ENCODE measurements at regions not wholly inside any gene's neighbourhood (a gene's known extent, or its start where the extent isn't known, plus 50 kb on each side); places are given as distances from the start of the nearest gene placed in this dataset.

- no peak for DNase-seq (ENCODE audit: low read depth in 2 of 2)
These were observed 59.5 kb downstream of the FZD1 start for GRCh38 chr7:91323626-91324158.

GRCh38 chr7:91324663-91325062 lies 60.4 kb downstream of the FZD1 start:
- no peak for DNase-seq (ENCODE audit: low read depth in 2 of 2)

GRCh38 chr7:91325726-91326125 lies 61.5 kb downstream of the FZD1 start:
- no peak for DNase-seq (ENCODE audit: low read depth in 2 of 2)

- DNase-seq (ENCODE audit: low read depth in 2 of 2): peak; percentile 62 to 76
These were observed 62.4 kb downstream of the FZD1 start for GRCh38 chr7:91326516-91327199.

GRCh38 chr7:91327346-91327745 lies 63.1 kb downstream of the FZD1 start:
- no peak for DNase-seq (ENCODE audit: low read depth in 2 of 2)

GRCh38 chr7:91329571-91329970 lies 65.3 kb downstream of the FZD1 start:
- DNase-seq (ENCODE audit: low read depth in 2 of 2): no peak

GRCh38 chr7:91330191-91330808 lies 66.1 kb downstream of the FZD1 start:
- no peak for DNase-seq (ENCODE audit: low read depth in 2 of 2)

- no peak for DNase-seq (ENCODE audit: low read depth in 2 of 2)
These were observed 66.6 kb downstream of the FZD1 start for GRCh38 chr7:91330866-91331265.

- no peak for DNase-seq (ENCODE audit: low read depth in 2 of 2)
These were observed 71.9 kb downstream of the FZD1 start for GRCh38 chr7:91336106-91336505.

- DNase-seq (ENCODE audit: low read depth in 2 of 2): no peak
These were observed 74.2 kb downstream of the FZD1 start for GRCh38 chr7:91338226-91339020.

GRCh38 chr7:91342346-91342745 lies 78.1 kb downstream of the FZD1 start:
- no peak for DNase-seq (ENCODE audit: low read depth in 2 of 2)

- no peak for DNase-seq (ENCODE audit: low read depth in 2 of 2)
These were observed 79.3 kb downstream of the FZD1 start for GRCh38 chr7:91343420-91343960.

GRCh38 chr7:91343996-91344629 lies 79.9 kb downstream of the FZD1 start:
- no peak for DNase-seq (ENCODE audit: low read depth in 2 of 2)

- no peak for DNase-seq (ENCODE audit: low read depth in 2 of 2)
These were observed 80.7 kb downstream of the FZD1 start for GRCh38 chr7:91344911-91345310.

- no peak for DNase-seq (ENCODE audit: low read depth in 2 of 2)
These were observed 81.2 kb downstream of the FZD1 start for GRCh38 chr7:91345449-91345848.

- DNase-seq (ENCODE audit: low read depth in 2 of 2): no peak
These were observed 82.2 kb downstream of the FZD1 start for GRCh38 chr7:91346426-91346825.

- DNase-seq (ENCODE audit: low read depth in 2 of 2): peak in 1 of 2 donors; percentile 87
These were observed 83.1 kb downstream of the FZD1 start for GRCh38 chr7:91347290-91347689.

- DNase-seq (ENCODE audit: low read depth in 2 of 2): peak in 1 of 2 donors; percentile 68
These were observed 84.5 kb downstream of the FZD1 start for GRCh38 chr7:91348711-91349110.

- peak in 1 of 2 donors; percentile 77 for DNase-seq (ENCODE audit: low read depth in 2 of 2)
These were observed 87.1 kb downstream of the FZD1 start for GRCh38 chr7:91351374-91351773.

GRCh38 chr7:91352091-91352490 lies 87.9 kb downstream of the FZD1 start:
- no peak for DNase-seq (ENCODE audit: low read depth in 2 of 2)

GRCh38 chr7:91353848-91354247 lies 89.6 kb downstream of the FZD1 start:
- DNase-seq (ENCODE audit: low read depth in 2 of 2): no peak
